ENCODE measurements at regions not wholly inside any gene's neighbourhood (a gene's known extent, or its start where the extent isn't known, plus 50 kb on each side); places are given as distances from the start of the nearest gene placed in this dataset.

DNA sequence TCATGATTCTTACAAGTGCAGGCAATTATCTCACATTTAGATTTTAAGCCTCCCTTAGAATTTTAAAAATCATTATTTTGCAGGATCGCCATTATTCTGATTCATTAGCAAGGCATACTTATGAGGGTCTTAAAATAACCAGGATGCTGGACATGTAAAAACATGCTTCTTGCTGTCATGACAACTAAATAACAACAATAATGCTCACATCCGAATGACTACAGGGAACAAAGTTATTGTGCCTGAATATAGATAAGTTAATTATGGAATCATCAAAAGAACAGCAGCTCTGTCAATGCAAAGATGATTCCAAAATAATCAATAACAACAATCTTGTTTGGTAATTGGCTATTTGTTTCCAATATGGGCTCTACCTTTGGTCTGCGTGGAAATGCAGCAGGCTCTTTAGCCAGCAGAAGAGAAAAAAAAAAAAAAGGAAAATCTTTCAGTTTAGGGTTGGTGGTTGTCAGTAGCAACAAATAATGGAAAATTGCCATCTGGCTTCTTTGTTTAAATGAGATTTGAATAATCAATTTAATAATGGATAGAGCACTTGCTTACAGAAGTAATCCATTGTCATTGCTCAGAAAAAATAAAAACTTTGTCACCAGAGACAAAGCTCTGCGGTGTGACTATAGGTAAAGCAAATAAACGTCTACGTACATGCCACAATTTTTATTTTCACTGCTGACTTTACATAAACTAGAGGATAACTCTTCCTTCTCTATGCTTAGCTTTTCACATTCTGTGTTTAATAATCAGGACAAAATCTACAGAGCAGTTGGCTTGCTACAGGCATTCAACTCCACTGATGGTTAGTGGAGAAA lies 468.9 kb upstream of the TSHZ3 start:
- Mint-ChIP-seq H3K27me3 (ENCODE audit: unreplicated experiment) (no peaks in the 10 kb centered on the region), H3K36me3 (ENCODE audit: low read depth, unreplicated experiment) (no peaks in the 10 kb centered on the region), H3K27ac (ENCODE audit: unreplicated experiment) (no peak overlapping the region), H3K4me3 (ENCODE audit: unreplicated experiment) (no peak overlapping the region), H3K4me1 (ENCODE audit: unreplicated experiment) (peaks cover 5% of the 10 kb centered on the region), H3K9me3 (ENCODE audit: unreplicated experiment) (no peaks in the 10 kb centered on the region)
- no peak for DNase-seq (ENCODE audit: low spot score)
- TF ChIP-seq CTCF (IDR thresholded peaks at IDR 0.05; ENCODE audit: unreplicated experiment) = no peak

GRCh38 chr19:31818798-31819105 lies 469.5 kb upstream of the TSHZ3 start:
- no peaks in the 10 kb centered on the region for H3K36me3 Mint-ChIP-seq (ENCODE audit: low read depth, unreplicated experiment)
- no peaks in the 10 kb centered on the region for H3K27me3 Mint-ChIP-seq (ENCODE audit: unreplicated experiment)
- no peak overlapping the region for H3K4me3 Mint-ChIP-seq (ENCODE audit: unreplicated experiment)
- peaks cover 5% of the 10 kb centered on the region for H3K4me1 Mint-ChIP-seq (ENCODE audit: unreplicated experiment)
- no peak overlapping the region for H3K27ac Mint-ChIP-seq (ENCODE audit: unreplicated experiment)
- TF ChIP-seq CTCF (IDR thresholded peaks at IDR 0.05; ENCODE audit: unreplicated experiment) = no peak
- no peaks in the 10 kb centered on the region for H3K9me3 Mint-ChIP-seq (ENCODE audit: unreplicated experiment)
- DNase-seq (ENCODE audit: low spot score) = no peak

- Mint-ChIP-seq H3K27ac (ENCODE audit: unreplicated experiment) (peak overlapping the region; percentile 10), H3K9me3 (ENCODE audit: unreplicated experiment) (no peaks in the 10 kb centered on the region), H3K36me3 (ENCODE audit: low read depth, unreplicated experiment) (no peaks in the 10 kb centered on the region), H3K27me3 (ENCODE audit: unreplicated experiment) (no peaks in the 10 kb centered on the region), H3K4me1 (ENCODE audit: unreplicated experiment) (peaks cover 5% of the 10 kb centered on the region), H3K4me3 (ENCODE audit: unreplicated experiment) (no peak overlapping the region)
- TF ChIP-seq CTCF (IDR thresholded peaks at IDR 0.05; ENCODE audit: unreplicated experiment) = no peak
- no peak for DNase-seq (ENCODE audit: low spot score)
These were observed 470.6 kb upstream of the TSHZ3 start for GRCh38 chr19:31819837-31820236.

DNA sequence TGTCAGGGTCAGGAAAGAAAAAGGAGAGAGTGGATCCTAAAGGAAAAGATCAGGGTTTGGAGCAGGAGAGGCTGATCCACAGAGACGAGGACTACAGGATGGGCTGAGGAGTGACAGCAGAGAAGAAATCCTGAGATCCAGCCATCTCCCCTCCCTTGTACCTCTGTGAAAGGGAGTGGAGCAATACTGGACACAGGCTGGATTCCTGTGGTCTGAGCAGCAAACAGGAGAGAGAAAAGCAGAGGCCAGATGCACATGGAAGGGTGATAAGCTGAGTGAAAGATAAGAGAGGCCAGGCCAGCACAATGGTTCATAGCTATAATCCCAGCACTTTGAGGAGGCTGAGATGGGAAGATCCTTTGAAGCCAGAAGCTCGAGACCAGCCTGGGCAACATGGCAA lies 472.1 kb upstream of the TSHZ3 start:
- Mint-ChIP-seq H3K27ac (ENCODE audit: unreplicated experiment) (no peak overlapping the region), H3K27me3 (ENCODE audit: unreplicated experiment) (peaks cover 2% of the 10 kb centered on the region), H3K36me3 (ENCODE audit: low read depth, unreplicated experiment) (no peaks in the 10 kb centered on the region), H3K4me3 (ENCODE audit: unreplicated experiment) (no peak overlapping the region), H3K9me3 (ENCODE audit: unreplicated experiment) (no peaks in the 10 kb centered on the region), H3K4me1 (ENCODE audit: unreplicated experiment) (peaks cover 5% of the 10 kb centered on the region)
- no peak for TF ChIP-seq CTCF (IDR thresholded peaks at IDR 0.05; ENCODE audit: unreplicated experiment)
- no peak for DNase-seq (ENCODE audit: low spot score)

All from endothelial cell (in vitro differentiated cells).